ENCODE measurements at regions not wholly inside any gene's neighbourhood (a gene's known extent, or its start where the extent isn't known, plus 50 kb on each side); places are given as distances from the start of the nearest gene placed in this dataset.

DNA sequence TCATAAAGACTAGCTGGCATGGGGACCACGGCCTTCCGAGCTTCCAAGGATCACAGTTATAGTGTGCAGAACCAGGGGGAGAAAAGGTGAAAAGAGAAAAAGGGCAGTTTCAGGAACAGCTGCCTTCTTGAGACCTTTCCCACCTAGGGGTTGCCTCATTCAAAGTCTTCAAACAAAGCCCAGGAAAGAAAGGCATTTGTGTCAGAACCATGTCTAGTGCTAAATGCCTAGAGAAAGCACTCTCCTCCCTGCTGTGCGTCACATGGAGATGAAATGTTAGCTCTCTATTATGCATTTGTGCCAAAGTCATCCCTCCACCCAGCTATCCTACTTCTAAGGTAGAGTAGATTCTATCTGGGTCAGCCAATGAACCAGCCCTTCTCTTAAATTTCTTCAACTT lies 1037.3 kb upstream of the WWC1 start:
- H3K36me3 ChIP-seq (ENCODE audit: insufficient read depth, low read length) = no peaks in the 10 kb centered on the region
- H4K20me1 ChIP-seq (ENCODE audit: insufficient read depth, low read length) = no peaks in the 10 kb centered on the region
- H3K9me2 ChIP-seq (ENCODE audit: low read depth, low read length) = no peaks in the 10 kb centered on the region
- no peak overlapping the region for H3K27ac ChIP-seq (ENCODE audit: low read depth, low read length, poor library complexity, severe bottlenecking)
- no peaks in the 10 kb centered on the region for H3K79me2 ChIP-seq (ENCODE audit: insufficient read depth, low read length)
- no peak overlapping the region for H3K4me2 ChIP-seq (ENCODE audit: low read length)
- H3K9me3 ChIP-seq (ENCODE audit: low read length) = no peaks in the 10 kb centered on the region
- TF ChIP-seq, protein P1, sequence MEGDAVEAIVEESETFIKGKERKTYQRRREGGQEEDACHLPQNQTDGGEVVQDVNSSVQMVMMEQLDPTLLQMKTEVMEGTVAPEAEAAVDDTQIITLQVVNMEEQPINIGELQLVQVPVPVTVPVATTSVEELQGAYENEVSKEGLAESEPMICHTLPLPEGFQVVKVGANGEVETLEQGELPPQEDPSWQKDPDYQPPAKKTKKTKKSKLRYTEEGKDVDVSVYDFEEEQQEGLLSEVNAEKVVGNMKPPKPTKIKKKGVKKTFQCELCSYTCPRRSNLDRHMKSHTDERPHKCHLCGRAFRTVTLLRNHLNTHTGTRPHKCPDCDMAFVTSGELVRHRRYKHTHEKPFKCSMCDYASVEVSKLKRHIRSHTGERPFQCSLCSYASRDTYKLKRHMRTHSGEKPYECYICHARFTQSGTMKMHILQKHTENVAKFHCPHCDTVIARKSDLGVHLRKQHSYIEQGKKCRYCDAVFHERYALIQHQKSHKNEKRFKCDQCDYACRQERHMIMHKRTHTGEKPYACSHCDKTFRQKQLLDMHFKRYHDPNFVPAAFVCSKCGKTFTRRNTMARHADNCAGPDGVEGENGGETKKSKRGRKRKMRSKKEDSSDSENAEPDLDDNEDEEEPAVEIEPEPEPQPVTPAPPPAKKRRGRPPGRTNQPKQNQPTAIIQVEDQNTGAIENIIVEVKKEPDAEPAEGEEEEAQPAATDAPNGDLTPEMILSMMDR (IDR thresholded peaks at IDR 0.05; ENCODE audit: low read length) = no peak
- no peak for TF ChIP-seq EZH2 (IDR thresholded peaks at IDR 0.05; ENCODE audit: borderline replicate concordance, low read length)
- no peak overlapping the region for H3K4me3 ChIP-seq (ENCODE audit: low read depth, low read length, poor library complexity, severe bottlenecking)
- no peaks in the 10 kb centered on the region for H3K27me3 ChIP-seq (ENCODE audit: insufficient read depth, low read length)
- H2AFZ ChIP-seq (ENCODE audit: low read length) = no peak overlapping the region
- no peaks in the 10 kb centered on the region for H3F3A ChIP-seq (ENCODE audit: insufficient read depth, low read length)
- H3K4me1 ChIP-seq (ENCODE audit: insufficient read depth, low read length, severe bottlenecking) = no peaks in the 10 kb centered on the region
- H3K9ac ChIP-seq (ENCODE audit: low read length) = no peak overlapping the region

DNA sequence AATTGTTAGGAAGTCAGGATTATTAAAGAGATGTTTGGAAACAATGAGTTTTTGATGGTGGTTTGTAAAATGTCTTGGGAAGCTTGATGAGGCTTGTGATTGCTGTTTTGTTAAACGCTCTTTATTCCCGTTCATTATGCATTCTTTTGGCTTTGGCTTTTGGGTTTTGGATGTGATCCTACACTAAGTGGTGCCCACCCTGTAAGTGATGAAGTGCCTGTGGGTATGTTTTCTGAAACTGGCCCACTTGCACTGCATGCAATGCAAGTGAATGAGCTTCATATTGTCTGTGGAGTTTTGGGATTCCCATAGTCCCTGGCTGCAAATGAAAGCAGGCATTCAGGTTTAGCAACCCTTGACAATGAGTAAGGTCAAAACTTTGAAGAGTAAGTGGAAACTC lies 1035.5 kb upstream of the WWC1 start:
- H3K9me3 ChIP-seq (ENCODE audit: low read length) = no peaks in the 10 kb centered on the region
- H3K9me2 ChIP-seq (ENCODE audit: low read depth, low read length) = no peaks in the 10 kb centered on the region
- no peaks in the 10 kb centered on the region for H3K4me1 ChIP-seq (ENCODE audit: insufficient read depth, low read length, severe bottlenecking)
- no peaks in the 10 kb centered on the region for H3K36me3 ChIP-seq (ENCODE audit: insufficient read depth, low read length)
- H3F3A ChIP-seq (ENCODE audit: insufficient read depth, low read length) = no peaks in the 10 kb centered on the region
- TF ChIP-seq, protein P1 (IDR thresholded peaks at IDR 0.05; ENCODE audit: low read length) = no peak
- no peak for TF ChIP-seq EZH2 (IDR thresholded peaks at IDR 0.05; ENCODE audit: borderline replicate concordance, low read length)
- H3K27ac ChIP-seq (ENCODE audit: low read depth, low read length, poor library complexity, severe bottlenecking) = no peak overlapping the region
- no peak overlapping the region for H3K4me3 ChIP-seq (ENCODE audit: low read depth, low read length, poor library complexity, severe bottlenecking)
- H4K20me1 ChIP-seq (ENCODE audit: insufficient read depth, low read length) = no peaks in the 10 kb centered on the region
- no peaks in the 10 kb centered on the region for H3K79me2 ChIP-seq (ENCODE audit: insufficient read depth, low read length)
- H3K4me2 ChIP-seq (ENCODE audit: low read length) = no peak overlapping the region
- no peaks in the 10 kb centered on the region for H3K27me3 ChIP-seq (ENCODE audit: insufficient read depth, low read length)
- no peak overlapping the region for H2AFZ ChIP-seq (ENCODE audit: low read length)
- H3K9ac ChIP-seq (ENCODE audit: low read length) = no peak overlapping the region

DNA sequence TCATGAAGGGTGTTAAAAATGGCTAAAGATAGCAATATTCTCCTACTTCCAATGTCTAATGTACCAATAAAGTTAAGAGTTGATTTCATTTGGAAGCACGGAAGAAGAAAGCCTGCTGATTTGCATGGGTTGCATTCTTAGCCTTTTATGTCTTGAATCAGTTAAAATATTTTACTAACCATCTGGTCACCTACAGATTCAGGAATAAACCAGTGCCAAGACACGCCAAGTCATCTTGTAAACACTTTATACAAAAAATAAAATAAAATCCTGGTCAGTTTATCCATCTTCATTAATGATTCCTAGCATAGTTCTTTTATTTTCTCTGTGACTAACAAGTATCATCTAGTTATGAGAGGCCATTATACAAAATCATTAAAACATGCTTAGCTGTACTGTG lies 1031.6 kb upstream of the WWC1 start:
- Histone ChIP-seq H3K36me3 (ENCODE audit: insufficient read depth, low read length) (no peaks in the 10 kb centered on the region), H3K4me1 (ENCODE audit: insufficient read depth, low read length, severe bottlenecking) (no peaks in the 10 kb centered on the region), H3K4me2 (ENCODE audit: low read length) (no peak overlapping the region), H3K27ac (ENCODE audit: low read depth, low read length, poor library complexity, severe bottlenecking) (no peak overlapping the region), H2AFZ (ENCODE audit: low read length) (no peak overlapping the region), H3K79me2 (ENCODE audit: insufficient read depth, low read length) (no peaks in the 10 kb centered on the region), H3F3A (ENCODE audit: insufficient read depth, low read length) (no peaks in the 10 kb centered on the region), H3K9me2 (ENCODE audit: low read depth, low read length) (no peaks in the 10 kb centered on the region), H3K27me3 (ENCODE audit: insufficient read depth, low read length) (no peaks in the 10 kb centered on the region), H4K20me1 (ENCODE audit: insufficient read depth, low read length) (no peaks in the 10 kb centered on the region), H3K4me3 (ENCODE audit: low read depth, low read length, poor library complexity, severe bottlenecking) (no peak overlapping the region), H3K9ac (ENCODE audit: low read length) (no peak overlapping the region), H3K9me3 (ENCODE audit: low read length) (no peaks in the 10 kb centered on the region)
- no peak for TF ChIP-seq EZH2 (IDR thresholded peaks at IDR 0.05; ENCODE audit: borderline replicate concordance, low read length)
- TF ChIP-seq, protein P1 (IDR thresholded peaks at IDR 0.05; ENCODE audit: low read length) = no peak
